Kidney (tissue), 13 donors: ENCODE measurements at regions not wholly inside any gene's neighbourhood (a gene's known extent, or its start where the extent isn't known, plus 50 kb on each side); places are given as distances from the start of the nearest gene placed in this dataset.
A peak's percentile ranks its signal among the peaks of the same experiment; 100 is the strongest.

Source experiments
- DNase-seq, 5 donors: peaks; one replicate each; pipeline ENCODE4 v3.0.0-alpha.2; 2013 to 2020
- FAIRE-seq: peaks from 2 replicates; lab custom pipeline; 2012; peaks lifted over from hg19 to GRCh38; lab: Jason Lieb, UNC
- H3K27ac ChIP-seq, 2 donors: one replicate each; pipeline ENCODE4 v1.7.0; 2013; ENCODE audit warnings: low read depth in 2 of 2, low read length in 2 of 2, inconsistent platforms in 1 of 2
- H3K27me3 ChIP-seq: one replicate; pipeline ENCODE4 v1.7.1; 2013; ENCODE audit warnings: low read length, inconsistent platforms; ENCODE audit not compliant: control insufficient read depth, insufficient read depth
- H3K36me3 ChIP-seq, 3 donors: one replicate each; pipeline versions ENCODE4 v1.7.0 to v1.7.1; 2013; ENCODE audit warnings: low read length in 3 of 3, control low read depth in 1 of 3, inconsistent platforms in 1 of 3; ENCODE audit not compliant: insufficient read depth in 3 of 3, control insufficient read depth in 2 of 3
- H3K4me1 ChIP-seq, 3 donors: one replicate each; pipeline versions ENCODE4 v1.7.0 to v1.7.1; 2013; ENCODE audit warnings: low read length in 3 of 3, inconsistent platforms in 1 of 3, low read depth in 1 of 3; ENCODE audit not compliant: control insufficient read depth in 2 of 3, insufficient read depth in 2 of 3
- H3K4me3 ChIP-seq, 3 donors: one replicate each; pipeline versions ENCODE4 v1.7.0 to v1.8.1; 2013; ENCODE audit warnings: low read length in 3 of 3, control low read depth in 1 of 3, inconsistent platforms in 1 of 3
- H3K9ac ChIP-seq, 3 donors: one replicate each; pipeline versions ENCODE4 v1.7.0 to v1.7.1; 2013; ENCODE audit warnings: low read length in 3 of 3, control low read depth in 1 of 3, inconsistent platforms in 1 of 3
- H3K9me3 ChIP-seq, 3 donors: one replicate each; pipeline versions ENCODE4 v1.7.0 to v1.7.1; 2013; ENCODE audit warnings: low read length in 3 of 3, control low read depth in 1 of 3, inconsistent platforms in 1 of 3; ENCODE audit not compliant: control insufficient read depth in 2 of 3, insufficient read depth in 1 of 3
- intact Hi-C: fragments of 100-400 bp; cut with DNase I; formaldehyde crosslinking; loops from one replicate; pipeline ENCODE4 v1.11.1; 2022
- TF ChIP-seq, protein P1 (sequence below): IDR thresholded peaks from 3 replicates; pipeline ENCODE4 v1.5.1; 2012; ENCODE audit warnings: mild to moderate bottlenecking, moderate library complexity, borderline replicate concordance; ENCODE audit not compliant: insufficient read depth; ENCODE audit errors: extremely low read depth
- donor health status: control.
- donor health status: control.
- donor health status: control.
- donor health status: control.
- donor health status: control.
- donor health status: DM: yes; HTN: yes; CAD: no.
- donor health status: Normal renal cell carcinoma (clear cell type).

DNA sequence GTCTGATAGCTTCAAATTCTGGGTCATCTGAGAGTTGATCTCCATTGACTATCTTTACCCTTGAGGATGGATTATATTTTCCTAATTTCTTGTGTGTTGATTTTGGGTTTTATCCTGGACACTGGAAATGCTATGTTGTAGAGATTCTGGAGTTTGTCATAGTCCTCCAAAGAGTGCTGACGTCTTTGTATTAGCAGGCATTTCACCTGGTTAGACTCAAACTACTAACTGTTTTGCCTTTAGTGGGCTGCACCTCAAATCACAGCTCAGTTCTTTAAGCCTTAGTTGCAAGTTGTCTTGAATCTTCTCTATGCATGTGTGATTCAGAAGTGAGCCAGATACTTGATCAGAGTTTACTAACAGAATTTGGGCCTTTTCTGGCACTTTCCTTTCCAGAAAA, 264.3 kb downstream of the RPS24 start:
- Histone ChIP-seq H3K27me3 (no peaks in the 10 kb centered on the region), H3K4me1 (peaks cover 0 to 20% (median 12%) of the 10 kb centered on the region in 3 donors), H3K9me3 (no peaks in the 10 kb centered on the region), H3K9ac (no peak overlapping the region), H3K4me3 (no peak overlapping the region), H3K36me3 (no peaks in the 10 kb centered on the region), H3K27ac (no peak overlapping the region)
- FAIRE-seq (no peak), DNase-seq (peak in 1 of 5 donors; percentile 9)
- intact Hi-C loops, result no loop called here
- TF ChIP-seq, protein P1, sequence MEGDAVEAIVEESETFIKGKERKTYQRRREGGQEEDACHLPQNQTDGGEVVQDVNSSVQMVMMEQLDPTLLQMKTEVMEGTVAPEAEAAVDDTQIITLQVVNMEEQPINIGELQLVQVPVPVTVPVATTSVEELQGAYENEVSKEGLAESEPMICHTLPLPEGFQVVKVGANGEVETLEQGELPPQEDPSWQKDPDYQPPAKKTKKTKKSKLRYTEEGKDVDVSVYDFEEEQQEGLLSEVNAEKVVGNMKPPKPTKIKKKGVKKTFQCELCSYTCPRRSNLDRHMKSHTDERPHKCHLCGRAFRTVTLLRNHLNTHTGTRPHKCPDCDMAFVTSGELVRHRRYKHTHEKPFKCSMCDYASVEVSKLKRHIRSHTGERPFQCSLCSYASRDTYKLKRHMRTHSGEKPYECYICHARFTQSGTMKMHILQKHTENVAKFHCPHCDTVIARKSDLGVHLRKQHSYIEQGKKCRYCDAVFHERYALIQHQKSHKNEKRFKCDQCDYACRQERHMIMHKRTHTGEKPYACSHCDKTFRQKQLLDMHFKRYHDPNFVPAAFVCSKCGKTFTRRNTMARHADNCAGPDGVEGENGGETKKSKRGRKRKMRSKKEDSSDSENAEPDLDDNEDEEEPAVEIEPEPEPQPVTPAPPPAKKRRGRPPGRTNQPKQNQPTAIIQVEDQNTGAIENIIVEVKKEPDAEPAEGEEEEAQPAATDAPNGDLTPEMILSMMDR, result no peak

DNA sequence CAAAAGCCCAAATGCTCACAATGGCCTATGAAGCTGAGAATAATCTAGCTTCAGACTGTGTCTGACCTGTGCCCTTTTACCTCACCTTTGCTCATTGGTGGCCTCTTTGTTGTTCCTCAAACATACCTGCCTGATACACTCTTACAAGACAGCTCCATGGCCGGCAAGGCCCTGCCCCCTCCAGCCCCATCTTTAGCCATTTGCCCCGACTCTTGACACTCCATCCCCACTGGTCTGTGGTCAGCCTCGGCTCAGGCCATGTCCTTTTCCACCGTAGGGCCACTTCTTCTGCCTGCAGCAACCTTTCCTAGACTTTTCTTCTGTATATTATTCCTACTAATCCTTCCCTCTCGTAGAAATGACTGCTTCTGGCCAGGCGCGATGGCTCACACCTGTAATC, 265.2 kb downstream of the RPS24 start:
- DNase-seq (peak in 2 of 5 donors; percentile 5 to 19), FAIRE-seq (no peak)
- no peak overlapping the region for H3K9ac ChIP-seq
- no peaks in the 10 kb centered on the region for H3K9me3 ChIP-seq
- H3K4me1 ChIP-seq, result peaks cover 0 to 20% (median 16%) of the 10 kb centered on the region in 3 donors
- H3K27ac ChIP-seq, result no peak overlapping the region
- TF ChIP-seq, protein P1, result no peak
- H3K27me3 ChIP-seq, result no peaks in the 10 kb centered on the region
- no peaks in the 10 kb centered on the region for H3K36me3 ChIP-seq
- no peak overlapping the region for H3K4me3 ChIP-seq
- intact Hi-C loops, result no loop called here

DNA sequence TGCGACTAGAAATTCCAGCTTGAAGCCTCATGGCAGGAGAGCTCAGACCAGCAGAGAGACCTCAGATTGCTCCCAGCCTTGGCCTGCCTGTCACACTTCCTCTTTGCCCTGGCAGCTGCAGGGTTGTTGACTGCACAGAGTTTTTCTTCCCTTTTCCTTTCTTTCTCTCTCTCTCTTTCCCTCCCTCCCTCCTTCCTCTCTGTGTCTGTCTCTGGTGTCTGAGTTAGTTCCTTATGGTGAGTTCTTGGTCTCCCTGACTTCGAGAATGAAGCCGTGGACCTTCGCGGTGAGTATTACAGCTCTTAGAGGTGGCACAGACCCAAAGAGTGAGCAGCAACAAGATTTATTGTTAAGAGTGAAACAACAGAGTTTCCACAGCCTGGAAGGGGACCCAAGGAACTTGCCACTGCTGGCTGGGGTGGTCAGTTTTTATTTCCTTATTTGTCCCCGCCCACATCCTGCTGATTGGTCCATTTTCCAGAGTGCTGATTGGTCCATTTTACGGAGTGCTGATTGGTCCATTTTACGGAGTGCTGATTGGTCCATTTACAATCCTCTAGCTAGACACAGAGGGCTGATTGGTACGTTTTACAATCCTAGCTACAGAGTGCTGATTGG, 266.3 kb downstream of the RPS24 start:
- H3K9ac ChIP-seq, result no peak overlapping the region
- H3K4me1 ChIP-seq, result peaks cover 0 to 20% (median 16%) of the 10 kb centered on the region in 3 donors
- intact Hi-C loops, result no loop called here
- no peaks in the 10 kb centered on the region for H3K36me3 ChIP-seq
- no peak overlapping the region for H3K4me3 ChIP-seq
- FAIRE-seq (no peak), DNase-seq (peak in 1 of 5 donors; percentile 21)
- H3K27me3 ChIP-seq, result no peaks in the 10 kb centered on the region
- TF ChIP-seq, protein P1, result no peak
- H3K9me3 ChIP-seq, result no peaks in the 10 kb centered on the region
- peak overlapping the region in 1 of 2 donors; percentile 8 for H3K27ac ChIP-seq
